ENCODE measurements at regions not wholly inside any gene's neighbourhood (a gene's known extent, or its start where the extent isn't known, plus 50 kb on each side); places are given as distances from the start of the nearest gene placed in this dataset.

- DNase-seq (no peak), ATAC-seq (no peak)
- Histone ChIP-seq H3K36me3 (no peaks in the 10 kb centered on the region), H3K27me3 (no peaks in the 10 kb centered on the region), H3K4me3 (no peak overlapping the region), H3K4me1 (no peaks in the 10 kb centered on the region), H3K9me3 (no peaks in the 10 kb centered on the region), H3K27ac (no peak overlapping the region)
- TF ChIP-seq, protein P1, sequence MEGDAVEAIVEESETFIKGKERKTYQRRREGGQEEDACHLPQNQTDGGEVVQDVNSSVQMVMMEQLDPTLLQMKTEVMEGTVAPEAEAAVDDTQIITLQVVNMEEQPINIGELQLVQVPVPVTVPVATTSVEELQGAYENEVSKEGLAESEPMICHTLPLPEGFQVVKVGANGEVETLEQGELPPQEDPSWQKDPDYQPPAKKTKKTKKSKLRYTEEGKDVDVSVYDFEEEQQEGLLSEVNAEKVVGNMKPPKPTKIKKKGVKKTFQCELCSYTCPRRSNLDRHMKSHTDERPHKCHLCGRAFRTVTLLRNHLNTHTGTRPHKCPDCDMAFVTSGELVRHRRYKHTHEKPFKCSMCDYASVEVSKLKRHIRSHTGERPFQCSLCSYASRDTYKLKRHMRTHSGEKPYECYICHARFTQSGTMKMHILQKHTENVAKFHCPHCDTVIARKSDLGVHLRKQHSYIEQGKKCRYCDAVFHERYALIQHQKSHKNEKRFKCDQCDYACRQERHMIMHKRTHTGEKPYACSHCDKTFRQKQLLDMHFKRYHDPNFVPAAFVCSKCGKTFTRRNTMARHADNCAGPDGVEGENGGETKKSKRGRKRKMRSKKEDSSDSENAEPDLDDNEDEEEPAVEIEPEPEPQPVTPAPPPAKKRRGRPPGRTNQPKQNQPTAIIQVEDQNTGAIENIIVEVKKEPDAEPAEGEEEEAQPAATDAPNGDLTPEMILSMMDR (IDR thresholded peaks at IDR 0.05) = no peak
- intact Hi-C loops (cut with DNase I) = no loop called here
These were observed 177.4 kb downstream of the DICER1 start for GRCh38 chr14:94979891-94980290.

DNA sequence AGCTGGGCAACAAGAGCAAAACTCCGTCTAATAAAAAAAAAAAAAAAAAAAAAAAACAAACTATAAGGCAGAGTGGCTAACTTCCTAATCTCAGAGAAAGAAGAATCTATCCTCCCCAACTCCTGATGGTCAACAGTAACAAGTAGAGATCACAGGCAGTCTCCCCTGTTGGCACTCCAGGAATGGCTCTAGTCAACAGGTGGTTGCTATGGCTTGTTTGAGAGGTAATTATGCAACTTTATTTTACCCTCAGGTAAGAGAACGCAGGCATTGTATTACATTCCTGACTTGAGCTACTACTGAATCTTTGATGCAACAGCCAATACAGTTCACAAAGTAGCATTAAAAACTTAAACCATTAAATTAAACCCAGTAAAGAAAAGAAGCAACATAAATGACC is 180.3 kb downstream of the DICER1 start:
- no peak for DNase-seq
- Histone ChIP-seq H3K4me1 (no peaks in the 10 kb centered on the region), H3K36me3 (no peaks in the 10 kb centered on the region), H3K27ac (no peak overlapping the region), H3K9me3 (no peaks in the 10 kb centered on the region), H3K4me3 (no peak overlapping the region), H3K27me3 (no peaks in the 10 kb centered on the region)
- ATAC-seq = peak; percentile 57
- TF ChIP-seq, protein P1 (IDR thresholded peaks at IDR 0.05) = no peak
- intact Hi-C loops (cut with DNase I) = no loop called here

DNA sequence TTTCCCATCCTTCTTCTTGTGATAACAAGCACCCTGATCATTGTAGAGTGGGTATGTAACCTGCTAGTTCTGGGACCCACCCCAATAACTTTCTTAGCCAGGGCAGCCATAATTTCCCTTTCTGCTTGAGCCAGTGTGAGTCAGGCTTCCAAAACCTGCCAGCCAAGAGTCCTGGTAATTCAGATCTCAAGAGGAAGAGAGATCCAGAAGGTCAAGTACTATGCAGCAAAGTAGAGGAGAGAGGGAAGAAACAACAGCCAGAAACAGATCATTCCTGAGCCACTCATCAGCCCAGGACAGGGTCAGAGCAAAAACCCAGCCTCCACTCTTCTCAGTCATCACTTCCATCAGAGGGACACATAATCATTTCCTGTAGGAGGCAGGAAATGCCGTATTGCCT is 182.0 kb downstream of the DICER1 start:
- Histone ChIP-seq H3K4me1 (no peaks in the 10 kb centered on the region), H3K27ac (no peak overlapping the region), H3K9me3 (no peaks in the 10 kb centered on the region), H3K4me3 (no peak overlapping the region), H3K27me3 (no peaks in the 10 kb centered on the region), H3K36me3 (no peaks in the 10 kb centered on the region)
- ATAC-seq (no peak), DNase-seq (no peak)
- intact Hi-C loops (cut with DNase I) = no loop called here
- TF ChIP-seq, protein P1 (IDR thresholded peaks at IDR 0.05) = no peak

DNA sequence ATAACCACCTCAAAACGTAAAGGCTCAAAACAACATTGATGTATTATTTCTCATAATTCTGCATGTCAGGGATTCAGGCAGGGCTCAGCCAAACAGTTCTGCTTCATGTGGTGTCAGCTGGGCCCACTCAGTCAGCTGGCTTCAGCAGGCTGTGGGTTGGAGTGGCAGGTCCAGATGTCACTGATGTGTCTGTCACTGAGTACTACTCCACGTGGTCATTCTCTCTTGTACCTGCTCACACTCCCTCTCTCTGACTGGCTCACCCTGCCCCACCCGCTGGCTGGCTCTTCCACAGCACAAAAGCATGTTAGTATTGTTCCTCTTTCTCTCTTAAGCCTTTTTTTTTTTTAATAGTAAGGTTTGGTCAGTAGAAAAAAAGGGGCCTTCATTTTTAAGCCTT is 182.4 kb downstream of the DICER1 start:
- H3K4me3 ChIP-seq = no peak overlapping the region
- TF ChIP-seq, protein P1 (IDR thresholded peaks at IDR 0.05) = no peak
- no peak overlapping the region for H3K27ac ChIP-seq
- ATAC-seq = no peak
- H3K9me3 ChIP-seq = no peaks in the 10 kb centered on the region
- H3K27me3 ChIP-seq = no peaks in the 10 kb centered on the region
- H3K36me3 ChIP-seq = no peaks in the 10 kb centered on the region
- H3K4me1 ChIP-seq = no peaks in the 10 kb centered on the region
- intact Hi-C loops (cut with DNase I) = no loop called here
- no peak for DNase-seq

DNA sequence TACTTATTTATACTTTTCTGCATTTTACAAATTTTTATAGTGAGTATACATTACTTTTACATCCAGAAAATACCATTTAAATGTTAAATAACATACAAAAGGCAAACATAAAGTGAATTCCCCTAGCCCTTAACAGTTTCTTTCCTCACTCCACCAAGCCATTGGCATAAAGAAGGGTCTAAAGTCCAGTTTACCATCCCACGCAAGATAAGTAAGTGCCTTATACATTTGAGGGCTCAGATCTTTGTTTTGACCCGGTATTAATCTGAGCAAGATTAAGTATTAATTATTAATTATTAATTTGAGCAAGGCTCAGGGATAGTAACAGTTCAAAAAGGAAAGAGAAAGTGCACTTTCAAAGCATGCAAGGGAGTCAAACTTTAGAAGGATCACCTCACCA is 182.9 kb downstream of the DICER1 start:
- TF ChIP-seq, protein P1 (IDR thresholded peaks at IDR 0.05) = no peak
- Histone ChIP-seq H3K4me3 (no peak overlapping the region), H3K4me1 (no peaks in the 10 kb centered on the region), H3K27me3 (no peaks in the 10 kb centered on the region), H3K27ac (no peak overlapping the region), H3K9me3 (no peaks in the 10 kb centered on the region), H3K36me3 (no peaks in the 10 kb centered on the region)
- intact Hi-C loops (cut with DNase I) = no loop called here
- ATAC-seq (no peak), DNase-seq (no peak)

GRCh38 chr14:94971750-94972149 is 185.6 kb downstream of the DICER1 start:
- no peaks in the 10 kb centered on the region for H3K4me1 ChIP-seq
- H3K9me3 ChIP-seq = no peaks in the 10 kb centered on the region
- ATAC-seq (no peak), DNase-seq (no peak)
- H3K36me3 ChIP-seq = no peaks in the 10 kb centered on the region
- no peak overlapping the region for H3K27ac ChIP-seq
- intact Hi-C loops (cut with DNase I) = no loop called here
- H3K27me3 ChIP-seq = no peaks in the 10 kb centered on the region
- TF ChIP-seq, protein P1 (IDR thresholded peaks at IDR 0.05) = no peak
- no peak overlapping the region for H3K4me3 ChIP-seq
